Small intestine (tissue), 7 donors: ENCODE measurements at regions not wholly inside any gene's neighbourhood (a gene's known extent, or its start where the extent isn't known, plus 50 kb on each side); places are given as distances from the start of the nearest gene placed in this dataset.

Source experiments
- DNase-seq, 2 donors: peaks; one replicate each; pipeline versions ENCODE4 v3.0.0 to v3.0.0-alpha.2; 2013
- FAIRE-seq: peaks from 2 replicates; lab custom pipeline; 2012; peaks lifted over from hg19 to GRCh38; lab: Jason Lieb, UNC
- H3K27ac ChIP-seq, 3 donors: one replicate each; pipeline ENCODE4 v1.5.1; 2013; ENCODE audit warnings: low read length in 2 of 3, mild to moderate bottlenecking in 2 of 3, control low read depth in 1 of 3, inconsistent platforms in 1 of 3, low read depth in 1 of 3, moderate library complexity in 1 of 3
- H3K27me3 ChIP-seq, 3 donors: one replicate each; pipeline ENCODE4 v1.6.1; 2013; ENCODE audit warnings: low read length in 3 of 3, inconsistent platforms in 1 of 3; ENCODE audit not compliant: control insufficient read depth in 3 of 3, insufficient read depth in 3 of 3
- H3K36me3 ChIP-seq, 3 donors: one replicate each; pipeline ENCODE4 v1.6.1; 2013; ENCODE audit warnings: low read length in 3 of 3, inconsistent platforms in 1 of 3, low read depth in 1 of 3, mild to moderate bottlenecking in 1 of 3, moderate library complexity in 1 of 3; ENCODE audit not compliant: control insufficient read depth in 3 of 3, insufficient read depth in 2 of 3
- H3K4me1 ChIP-seq, 3 donors: one replicate each; pipeline ENCODE4 v1.6.1; 2013; ENCODE audit warnings: low read length in 2 of 3, inconsistent platforms in 1 of 3, low read depth in 1 of 3, mild to moderate bottlenecking in 1 of 3, moderate library complexity in 1 of 3; ENCODE audit not compliant: control insufficient read depth in 3 of 3, insufficient read depth in 2 of 3
- H3K4me3 ChIP-seq, 3 donors: one replicate each; pipeline ENCODE4 v1.5.1; 2013; ENCODE audit warnings: low read length in 3 of 3, control low read depth in 1 of 3, inconsistent platforms in 1 of 3, low read depth in 1 of 3, mild to moderate bottlenecking in 1 of 3, moderate library complexity in 1 of 3
- H3K9me3 ChIP-seq, 2 donors: one replicate each; pipeline ENCODE4 v1.6.1; 2013; ENCODE audit warnings: low read depth in 1 of 2, low read length in 1 of 2; ENCODE audit not compliant: control insufficient read depth in 2 of 2, insufficient read depth in 1 of 2
- WGBS, 3 donors: extraction: QIAGEN DNeasy Blood & Tissue Kit; methylation state at CpG; one replicate each; pipeline ENCODE4 v1.1.7; 2013; 5-methylcytosine and 5-hydroxymethylcytosine counted together
- donor health status: healthy with polysubstance abuse.
- donor health status: control.
- donor health status: control.
- donor health status: Bipolar disorder and iron deficiency.
- donor health status: healthy.

GRCh38 chr10:36592964-36593363 is 532.4 kb upstream of the ANKRD30A start:
- WGBS, 3 donors = 87 to 93% (median 89%) methylated on average over 5 of the region's 5 CpGs
- Histone ChIP-seq H3K27ac (no peak overlapping the region), H3K36me3 (no peaks in the 10 kb centered on the region), H3K27me3 (no peaks in the 10 kb centered on the region), H3K4me3 (no peak overlapping the region), H3K9me3 (no peaks in the 10 kb centered on the region), H3K4me1 (no peaks in the 10 kb centered on the region)
- FAIRE-seq = no peak
- no peak for DNase-seq

- DNase-seq (no peak), FAIRE-seq (no peak)
- no peaks in the 10 kb centered on the region for H3K4me1 ChIP-seq
- H3K27ac ChIP-seq = no peak overlapping the region
- H3K9me3 ChIP-seq = no peaks in the 10 kb centered on the region
- H3K27me3 ChIP-seq = no peaks in the 10 kb centered on the region
- H3K4me3 ChIP-seq = no peak overlapping the region
- WGBS, 3 donors = 51 to 74% (median 58%) methylated on average over 2 of the region's 2 CpGs
- H3K36me3 ChIP-seq = no peaks in the 10 kb centered on the region
Measured at GRCh38 chr10:36591436-36591835, 534.0 kb upstream of the ANKRD30A start.

GRCh38 chr10:36583690-36584089 is 541.7 kb upstream of the ANKRD30A start:
- no peak overlapping the region for H3K4me3 ChIP-seq
- H3K27ac ChIP-seq = no peak overlapping the region
- FAIRE-seq = no peak
- no peaks in the 10 kb centered on the region for H3K4me1 ChIP-seq
- no peaks in the 10 kb centered on the region for H3K36me3 ChIP-seq
- DNase-seq = no peak
- no peaks in the 10 kb centered on the region for H3K9me3 ChIP-seq
- no peaks in the 10 kb centered on the region for H3K27me3 ChIP-seq

GRCh38 chr10:36581237-36581636 is 544.2 kb upstream of the ANKRD30A start:
- no peaks in the 10 kb centered on the region for H3K4me1 ChIP-seq
- 71 to 83% (median 76%) methylated on average over 2 of the region's 2 CpGs for WGBS, 3 donors
- H3K9me3 ChIP-seq = peaks cover 0 to 2% of the 10 kb centered on the region in 2 donors
- FAIRE-seq = no peak
- no peak overlapping the region for H3K27ac ChIP-seq
- no peak for DNase-seq
- H3K4me3 ChIP-seq = no peak overlapping the region
- H3K36me3 ChIP-seq = no peaks in the 10 kb centered on the region
- H3K27me3 ChIP-seq = no peaks in the 10 kb centered on the region

- DNase-seq = no peak
- no peak for FAIRE-seq
- WGBS, 3 donors = 82 to 90% (median 87%) methylated on average over 5 of the region's 5 CpGs
Measured at GRCh38 chr10:36578306-36578705, 547.1 kb upstream of the ANKRD30A start.

GRCh38 chr10:36577126-36577525 is 548.3 kb upstream of the ANKRD30A start:
- Histone ChIP-seq H3K36me3 (no peaks in the 10 kb centered on the region), H3K4me1 (no peaks in the 10 kb centered on the region), H3K27me3 (no peaks in the 10 kb centered on the region), H3K4me3 (no peak overlapping the region), H3K9me3 (peaks cover 0 to 4% of the 10 kb centered on the region in 2 donors), H3K27ac (no peak overlapping the region)
- WGBS, 3 donors = 48 to 70% (median 66%) methylated on average over 1 of the region's 1 CpG
- DNase-seq (no peak), FAIRE-seq (no peak)

More at GRCh38 chr10:36578306-36578705, 547.1 kb upstream of the ANKRD30A start:
- no peaks in the 10 kb centered on the region for H3K4me1 ChIP-seq
- H3K27ac ChIP-seq = no peak overlapping the region
- H3K36me3 ChIP-seq = no peaks in the 10 kb centered on the region
- no peak overlapping the region for H3K4me3 ChIP-seq
- peaks cover 0 to 4% of the 10 kb centered on the region in 2 donors for H3K9me3 ChIP-seq
- H3K27me3 ChIP-seq = no peaks in the 10 kb centered on the region

- H3K27me3 ChIP-seq = no peaks in the 10 kb centered on the region
- DNase-seq (no peak), FAIRE-seq (no peak)
- H3K9me3 ChIP-seq = peaks cover 0 to 6% of the 10 kb centered on the region in 2 donors
- H3K36me3 ChIP-seq = no peaks in the 10 kb centered on the region
- no peak overlapping the region for H3K27ac ChIP-seq
- no peaks in the 10 kb centered on the region for H3K4me1 ChIP-seq
- H3K4me3 ChIP-seq = no peak overlapping the region
Measured at GRCh38 chr10:36574207-36574606, 551.2 kb upstream of the ANKRD30A start.

GRCh38 chr10:36573246-36573645 is 552.2 kb upstream of the ANKRD30A start:
- 46 to 62% (median 58%) methylated on average over 2 of the region's 2 CpGs for WGBS, 3 donors
- Histone ChIP-seq H3K36me3 (no peaks in the 10 kb centered on the region), H3K27ac (no peak overlapping the region), H3K9me3 (peaks cover 0 to 6% of the 10 kb centered on the region in 2 donors), H3K27me3 (no peaks in the 10 kb centered on the region), H3K4me1 (no peaks in the 10 kb centered on the region), H3K4me3 (no peak overlapping the region)
- DNase-seq (no peak), FAIRE-seq (no peak)

- Histone ChIP-seq H3K27me3 (no peaks in the 10 kb centered on the region), H3K4me3 (no peak overlapping the region)
Measured at GRCh38 chr10:36564433-36564832, 561.0 kb upstream of the ANKRD30A start.

More at GRCh38 chr10:36564433-36564832, 561.0 kb upstream of the ANKRD30A start:
- DNase-seq (no peak), FAIRE-seq (no peak)
- peaks cover 0 to 2% of the 10 kb centered on the region in 2 donors for H3K9me3 ChIP-seq
- no peaks in the 10 kb centered on the region for H3K36me3 ChIP-seq
- no peaks in the 10 kb centered on the region for H3K4me1 ChIP-seq
- no peak overlapping the region for H3K27ac ChIP-seq
- 57 to 65% (median 64%) methylated on average over 4 of the region's 4 CpGs for WGBS, 3 donors
